Prostate gland (tissue), 2 donors: ENCODE measurements at regions not wholly inside any gene's neighbourhood (a gene's known extent, or its start where the extent isn't known, plus 50 kb on each side); places are given as distances from the start of the nearest gene placed in this dataset.

Experiments
- DNase-seq: peaks from one replicate; pipeline ENCODE4 v3.0.0-alpha.2; 2019; ENCODE audit warnings: low spot score
- H3K27ac ChIP-seq, 2 donors: fragments of 200-600 bp; sonication (generic); 2 replicates each; pipeline ENCODE4 v1.5.1; 2017 to 2019
- H3K27me3 ChIP-seq: fragments of 200-600 bp; sonication (generic); replicated peaks from 2 replicates; pipeline ENCODE4 v1.5.1; 2019; ENCODE audit not compliant: insufficient read depth
- H3K36me3 ChIP-seq, 2 donors: fragments of 200-600 bp; sonication (generic); 1 replicate in 1 of 2; 2 replicates in 1 of 2; pipeline versions ENCODE4 v1.5.1 to v1.8.1; 2017 to 2019
- H3K4me1 ChIP-seq: fragments of 200-600 bp; sonication (generic); replicated peaks from 2 replicates; pipeline ENCODE4 v1.5.1; 2019
- H3K4me3 ChIP-seq, 2 donors: fragments of 200-600 bp; sonication (generic); 2 replicates each; pipeline ENCODE4 v1.5.1; 2017 to 2019
- H3K9me3 ChIP-seq: fragments of 200-600 bp; sonication (generic); 2 replicates; pipeline ENCODE4 v1.5.1; 2017
- POLR2A ChIP-seq: fragments of 450-650 bp; IDR thresholded peaks from one replicate; pipeline ENCODE4 v1.6.1; 2016; ENCODE audit warnings: antibody characterized with exemption, mild to moderate bottlenecking
- POLR2AphosphoS5 ChIP-seq: sonication (generic); formaldehyde crosslinking; IDR thresholded peaks from one replicate; pipeline ENCODE4 v1.6.1; 2017; ENCODE audit warnings: antibody characterized with exemption
- WGBS: methylation state at CpG from one replicate; pipeline ENCODE4 v1.1.5; 2018; 5-methylcytosine and 5-hydroxymethylcytosine counted together
- intact Hi-C: fragments of 100-400 bp; cut with DNase I; formaldehyde crosslinking; loops from one replicate; pipeline ENCODE4 v1.14.2; 2022
- TF ChIP-seq, protein P1 (sequence below), 4 experiments: fragments of 200-600 bp in 2 of 4; fragments of 450-650 bp in 2 of 4; sonication (generic) in 2 of 4; IDR thresholded peaks; 1 replicate in 3 of 4; 2 replicates in 1 of 4; pipeline ENCODE4 v1.5.1; 2016 to 2019; ENCODE audit warnings: antibody characterized with exemption in 4 of 4, mild to moderate bottlenecking in 2 of 4, moderate library complexity in 2 of 4

- DNase-seq, result no peak
- 87% methylated on average over 5 of the region's 5 CpGs for WGBS
These were observed 83.1 kb upstream of the DAB1 start for GRCh38 chr1:57506941-57507340.

DNA sequence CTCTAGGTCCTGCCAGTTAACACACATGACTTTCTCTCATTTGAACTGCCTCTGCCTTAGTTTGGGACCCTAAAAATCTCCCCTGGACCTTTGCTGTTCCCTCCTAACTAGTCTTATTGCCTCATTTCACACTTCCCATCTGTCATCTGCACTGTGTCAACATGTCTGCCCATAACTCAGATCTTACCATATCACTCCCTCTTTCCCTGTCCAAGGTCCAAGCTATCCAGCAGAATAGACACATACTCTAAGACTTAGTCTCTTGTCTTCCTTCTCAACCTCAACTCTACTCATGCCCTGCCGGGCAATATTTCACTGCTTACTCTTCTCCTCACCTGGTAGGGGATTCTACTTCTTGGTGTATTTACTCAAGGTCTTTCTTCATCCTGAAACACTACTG, 79.5 kb upstream of the DAB1 start:
- 93% methylated on average over 1 of the region's 1 CpG for WGBS
- H3K4me3 ChIP-seq, result no peak overlapping the region
- DNase-seq, result no peak
- no peak overlapping the region for H3K27ac ChIP-seq
- intact Hi-C loops, result no loop called here
- H3K27me3 ChIP-seq, result no peaks in the 10 kb centered on the region
- TF ChIP-seq, protein P1, sequence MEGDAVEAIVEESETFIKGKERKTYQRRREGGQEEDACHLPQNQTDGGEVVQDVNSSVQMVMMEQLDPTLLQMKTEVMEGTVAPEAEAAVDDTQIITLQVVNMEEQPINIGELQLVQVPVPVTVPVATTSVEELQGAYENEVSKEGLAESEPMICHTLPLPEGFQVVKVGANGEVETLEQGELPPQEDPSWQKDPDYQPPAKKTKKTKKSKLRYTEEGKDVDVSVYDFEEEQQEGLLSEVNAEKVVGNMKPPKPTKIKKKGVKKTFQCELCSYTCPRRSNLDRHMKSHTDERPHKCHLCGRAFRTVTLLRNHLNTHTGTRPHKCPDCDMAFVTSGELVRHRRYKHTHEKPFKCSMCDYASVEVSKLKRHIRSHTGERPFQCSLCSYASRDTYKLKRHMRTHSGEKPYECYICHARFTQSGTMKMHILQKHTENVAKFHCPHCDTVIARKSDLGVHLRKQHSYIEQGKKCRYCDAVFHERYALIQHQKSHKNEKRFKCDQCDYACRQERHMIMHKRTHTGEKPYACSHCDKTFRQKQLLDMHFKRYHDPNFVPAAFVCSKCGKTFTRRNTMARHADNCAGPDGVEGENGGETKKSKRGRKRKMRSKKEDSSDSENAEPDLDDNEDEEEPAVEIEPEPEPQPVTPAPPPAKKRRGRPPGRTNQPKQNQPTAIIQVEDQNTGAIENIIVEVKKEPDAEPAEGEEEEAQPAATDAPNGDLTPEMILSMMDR (IDR thresholded peaks at IDR 0.05), result no peak
- no peak for TF ChIP-seq POLR2AphosphoS5
- no peak for TF ChIP-seq POLR2A
- H3K36me3 ChIP-seq, result no peaks in the 10 kb centered on the region
- no peaks in the 10 kb centered on the region for H3K9me3 ChIP-seq
- no peaks in the 10 kb centered on the region for H3K4me1 ChIP-seq

More at GRCh38 chr1:57506941-57507340, 83.1 kb upstream of the DAB1 start:
- H3K4me3 ChIP-seq, result no peak overlapping the region
- no peaks in the 10 kb centered on the region for H3K4me1 ChIP-seq
- no peak for TF ChIP-seq POLR2AphosphoS5
- TF ChIP-seq, protein P1 (IDR thresholded peaks at IDR 0.05), result no peak
- no peak for TF ChIP-seq POLR2A
- no peaks in the 10 kb centered on the region for H3K36me3 ChIP-seq
- H3K27ac ChIP-seq, result no peak overlapping the region
- no peaks in the 10 kb centered on the region for H3K27me3 ChIP-seq
- H3K9me3 ChIP-seq, result no peaks in the 10 kb centered on the region
- intact Hi-C loops, result no loop called here

GRCh38 chr1:57500136-57500830, 76.4 kb upstream of the DAB1 start:
- no peaks in the 10 kb centered on the region for H3K9me3 ChIP-seq
- no peaks in the 10 kb centered on the region for H3K4me1 ChIP-seq
- DNase-seq, result no peak
- H3K4me3 ChIP-seq, result no peak overlapping the region
- TF ChIP-seq, protein P1 (IDR thresholded peaks at IDR 0.05), result no peak
- TF ChIP-seq POLR2AphosphoS5, result no peak
- TF ChIP-seq POLR2A, result no peak
- intact Hi-C loops, result no loop called here
- WGBS, result 79% methylated on average over 6 of the region's 6 CpGs
- no peaks in the 10 kb centered on the region for H3K27me3 ChIP-seq
- H3K36me3 ChIP-seq, result no peaks in the 10 kb centered on the region
- no peak overlapping the region for H3K27ac ChIP-seq

GRCh38 chr1:57494530-57495079, 70.7 kb upstream of the DAB1 start:
- H3K9me3 ChIP-seq, result no peaks in the 10 kb centered on the region
- WGBS, result 31% methylated on average over 6 of the region's 6 CpGs
- H3K4me3 ChIP-seq, result no peak overlapping the region
- H3K27me3 ChIP-seq, result no peaks in the 10 kb centered on the region
- H3K36me3 ChIP-seq, result no peaks in the 10 kb centered on the region
- intact Hi-C loops, result no loop called here
- no peaks in the 10 kb centered on the region for H3K4me1 ChIP-seq
- DNase-seq, result no peak
- no peak overlapping the region for H3K27ac ChIP-seq
- TF ChIP-seq POLR2A (no peak), POLR2AphosphoS5 (no peak)
- TF ChIP-seq, protein P1 (IDR thresholded peaks at IDR 0.05), result no peak
